ENCODE measurements at regions not wholly inside any gene's neighbourhood (a gene's known extent, or its start where the extent isn't known, plus 50 kb on each side); places are given as distances from the start of the nearest gene placed in this dataset.

DNA sequence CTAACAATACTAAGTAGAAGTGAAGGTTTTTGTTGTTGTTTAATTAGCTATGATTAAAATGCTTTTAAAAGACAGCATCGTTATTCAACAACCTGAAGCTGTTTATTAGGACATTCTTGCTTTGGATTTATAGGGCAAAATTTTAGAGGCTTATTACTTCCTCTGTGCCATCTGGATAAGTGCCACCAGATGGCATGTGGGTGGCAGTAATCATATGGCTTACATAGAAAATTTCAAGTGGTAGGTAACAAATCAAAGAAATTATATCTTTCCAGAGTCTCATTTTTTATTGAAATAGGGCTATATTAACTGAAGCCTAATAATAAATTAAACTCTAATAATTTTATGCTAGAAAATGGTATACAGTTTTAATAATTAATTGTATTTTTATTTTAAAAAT, 83.3 kb upstream of the HTR2C start:
- TF ChIP-seq, protein P1, sequence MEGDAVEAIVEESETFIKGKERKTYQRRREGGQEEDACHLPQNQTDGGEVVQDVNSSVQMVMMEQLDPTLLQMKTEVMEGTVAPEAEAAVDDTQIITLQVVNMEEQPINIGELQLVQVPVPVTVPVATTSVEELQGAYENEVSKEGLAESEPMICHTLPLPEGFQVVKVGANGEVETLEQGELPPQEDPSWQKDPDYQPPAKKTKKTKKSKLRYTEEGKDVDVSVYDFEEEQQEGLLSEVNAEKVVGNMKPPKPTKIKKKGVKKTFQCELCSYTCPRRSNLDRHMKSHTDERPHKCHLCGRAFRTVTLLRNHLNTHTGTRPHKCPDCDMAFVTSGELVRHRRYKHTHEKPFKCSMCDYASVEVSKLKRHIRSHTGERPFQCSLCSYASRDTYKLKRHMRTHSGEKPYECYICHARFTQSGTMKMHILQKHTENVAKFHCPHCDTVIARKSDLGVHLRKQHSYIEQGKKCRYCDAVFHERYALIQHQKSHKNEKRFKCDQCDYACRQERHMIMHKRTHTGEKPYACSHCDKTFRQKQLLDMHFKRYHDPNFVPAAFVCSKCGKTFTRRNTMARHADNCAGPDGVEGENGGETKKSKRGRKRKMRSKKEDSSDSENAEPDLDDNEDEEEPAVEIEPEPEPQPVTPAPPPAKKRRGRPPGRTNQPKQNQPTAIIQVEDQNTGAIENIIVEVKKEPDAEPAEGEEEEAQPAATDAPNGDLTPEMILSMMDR (IDR thresholded peaks at IDR 0.05): no peak
- TF ChIP-seq POLR2A (IDR thresholded peaks at IDR 0.05): no peak

Measured in prostate gland (tissue), 2 donors.